K562 (cell line): ENCODE measurements at regions not wholly inside any gene's neighbourhood (a gene's known extent, or its start where the extent isn't known, plus 50 kb on each side); places are given as distances from the start of the nearest gene placed in this dataset.
"Not testable (repeated sequence)": the region's sequence is repeated elsewhere in the genome, so short reads cannot be mapped to it uniquely, and the experiment has no call there.

Experiments
- ATAC-seq: fragments of 200-7000 bp; cut with Tn5 transposase; 3 replicates; pipeline ENCODE4 v1.9.1; 2020; ENCODE audit warnings: moderate library complexity
- BruUV-seq: library from RNA; stranded (reverse); fragments of 400-500 nt; replicated peaks from 2 replicates; lab custom pipeline; 2021; lab: Mats Ljungman, UMichigan
- CTCF ChIA-PET: fragments of 300-600 bp; formaldehyde crosslinking; extraction: SDS; loops from one replicate; lab custom pipeline; 2021; ENCODE audit warnings: low intra/inter-chr PET ratio; lab: Yijun Ruan, JAX
- POLR2A ChIA-PET: fragments of 300-600, 350-650 bp; sonication (Branson Sonifier 250); formaldehyde crosslinking; extraction: SDS; loops from one replicate; lab custom pipeline; 2021; ENCODE audit warnings: antibody characterized with exemption, inconsistent platforms; lab: Yijun Ruan, JAX
- DNase-seq, 4 experiments: peaks; one replicate each; pipeline versions ENCODE4 v3.0.0 to v3.0.0-alpha.2; 2011 to 2018; ENCODE audit warnings: low spot score in 3 of 4, mixed read lengths in 3 of 4; ENCODE audit errors: extremely low read depth in 1 of 4
- FAIRE-seq: peaks from 2 replicates; lab custom pipeline; 2011; peaks lifted over from hg19 to GRCh38; lab: Jason Lieb, UNC
- H2AFZ ChIP-seq: 2 replicates; pipeline ENCODE4 v1.6.0; 2011; ENCODE audit warnings: low read depth, low read length, control low read depth, inconsistent platforms
- H3K27ac ChIP-seq: fragments of 200-600 bp; 3 replicates; pipeline ENCODE4 v1.8.0; 2011; ENCODE audit warnings: low read depth, mild to moderate bottlenecking, control low read depth, inconsistent platforms, low read length, moderate library complexity, mixed read lengths; ENCODE audit errors: extremely low read depth
- H3K27me3 ChIP-seq, 2 experiments: fragments of 300-600 bp in 1 of 2; 2 replicates in 1 of 2; 3 replicates in 1 of 2; pipeline versions ENCODE4 v1.6.0 to v1.8.0; 2011; ENCODE audit warnings: inconsistent platforms in 2 of 2, low read length in 2 of 2, mild to moderate bottlenecking in 1 of 2, mixed read lengths in 1 of 2, moderate library complexity in 1 of 2; ENCODE audit not compliant: control insufficient read depth in 2 of 2, insufficient read depth in 2 of 2
- H3K36me3 ChIP-seq: fragments of 300-600 bp; 3 replicates; pipeline ENCODE4 v1.8.0; 2011; ENCODE audit warnings: mild to moderate bottlenecking, low read length, inconsistent platforms; ENCODE audit not compliant: control insufficient read depth, insufficient read depth
- H3K4me1 ChIP-seq, 2 experiments: fragments of 200-600 bp in 1 of 2; replicated peaks in 1 of 2; 2 replicates in 1 of 2; 3 replicates in 1 of 2; pipeline versions ENCODE4 v1.5.1 to v1.8.0; 2011; ENCODE audit warnings: inconsistent platforms in 2 of 2, low read length in 2 of 2, mild to moderate bottlenecking in 1 of 2, mixed read lengths in 1 of 2, moderate library complexity in 1 of 2; ENCODE audit not compliant: control insufficient read depth in 2 of 2, insufficient read depth in 2 of 2
- H3K4me2 ChIP-seq: 2 replicates; pipeline ENCODE4 v1.6.1; 2011; ENCODE audit warnings: low read length, control low read depth, inconsistent platforms, mixed read lengths; ENCODE audit not compliant: insufficient read depth
- H3K4me3 ChIP-seq: fragments of 200-600 bp; sonication (generic), shearing (Covaris generic); 2 replicates; pipeline ENCODE4 v1.5.1; 2016; ENCODE audit warnings: control low read depth, inconsistent platforms
- H3K79me2 ChIP-seq: fragments of 200-600 bp; 3 replicates; pipeline ENCODE4 v1.8.0; 2011; ENCODE audit warnings: low read length, inconsistent platforms; ENCODE audit not compliant: control insufficient read depth, insufficient read depth
- H3K9ac ChIP-seq, 2 experiments: 2 replicates each; pipeline versions ENCODE4 v1.6.0 to v1.6.1; 2011; ENCODE audit warnings: low read depth in 2 of 2, low read length in 2 of 2, control low read depth in 1 of 2, inconsistent platforms in 1 of 2, mild to moderate bottlenecking in 1 of 2, mixed read lengths in 1 of 2; ENCODE audit not compliant: insufficient read depth in 1 of 2
- H3K9me1 ChIP-seq: one replicate; pipeline ENCODE4 v1.6.0; 2011; ENCODE audit warnings: inconsistent platforms, mild to moderate bottlenecking, low read length, moderate library complexity; ENCODE audit not compliant: control insufficient read depth, insufficient read depth
- H3K9me3 ChIP-seq: replicated peaks from 2 replicates; pipeline ENCODE4 v1.5.1; 2011; ENCODE audit warnings: low read depth, low read length, inconsistent platforms; ENCODE audit not compliant: control insufficient read depth, insufficient read depth
- H4K20me1 ChIP-seq: replicated peaks from 2 replicates; pipeline ENCODE4 v1.6.1; 2011; ENCODE audit warnings: low read length, inconsistent platforms, mixed read lengths; ENCODE audit not compliant: control insufficient read depth, insufficient read depth
- BRCA1 ChIP-seq, 2 experiments: fragments of 450-650 bp in 1 of 2; sonication (generic) in 1 of 2; formaldehyde crosslinking in 1 of 2; IDR thresholded peaks; 2 replicates each; pipeline versions ENCODE4 v1.5.0 to v1.6.1; 2017 to 2020; ENCODE audit warnings: mild to moderate bottlenecking in 1 of 2, missing genetic modification reagents in 1 of 2
- CBFA2T3 ChIP-seq: fragments of 450-650 bp; IDR thresholded peaks from 2 replicates; pipeline ENCODE4 v1.6.1; 2017
- CHD2 ChIP-seq: IDR thresholded peaks from 2 replicates; pipeline ENCODE4 v1.6.1; 2011; ENCODE audit warnings: low read depth, low read length
- KDM5B ChIP-seq: fragments of 200-600 bp; sonication (generic); IDR thresholded peaks from 2 replicates; pipeline ENCODE4 v1.6.1; 2012; ENCODE audit warnings: low read depth, mild to moderate bottlenecking, moderate library complexity, low read length, control low read depth, inconsistent platforms; ENCODE audit not compliant: insufficient replicate concordance
- PHF20 ChIP-seq: fragments of 450-650 bp; IDR thresholded peaks from 2 replicates; pipeline ENCODE4 v1.6.1; 2018; ENCODE audit not compliant: partially characterized antibody
- ZNF263 ChIP-seq: sonication (generic); formaldehyde crosslinking; IDR thresholded peaks from 2 replicates; pipeline ENCODE4 v1.8.0; 2022; ENCODE audit warnings: mild to moderate bottlenecking, missing genetic modification reagents, borderline replicate concordance
- ZNF311 ChIP-seq: fragments of 250-450 bp; sonication (Bioruptor Pico); IDR thresholded peaks from 2 replicates; pipeline ENCODE4 v1.4.0; 2020; ENCODE audit warnings: mild to moderate bottlenecking, moderate library complexity
- WGBS: fragments of 100-300 bp; shearing (Covaris generic); methylation state at CpG from one replicate; pipeline ENCODE4 v1.1.6; 2016; ENCODE audit warnings: low coverage, mixed read lengths; ENCODE audit not compliant: insufficient coverage; ENCODE audit errors: missing lambda C conversion rate; 5-methylcytosine and 5-hydroxymethylcytosine counted together
- in situ Hi-C: fragments of 300-500 bp; cut with MboI; formaldehyde crosslinking; loops from 4 replicates; pipeline ENCODE4 v1.15.0; 2018; ENCODE audit warnings: inconsistent platforms, mixed read lengths
- intact Hi-C: fragments of 100-400 bp; cut with micrococcal nuclease; formaldehyde crosslinking; loops from 2 replicates; pipeline ENCODE4 v1.14.2; 2022

DNA sequence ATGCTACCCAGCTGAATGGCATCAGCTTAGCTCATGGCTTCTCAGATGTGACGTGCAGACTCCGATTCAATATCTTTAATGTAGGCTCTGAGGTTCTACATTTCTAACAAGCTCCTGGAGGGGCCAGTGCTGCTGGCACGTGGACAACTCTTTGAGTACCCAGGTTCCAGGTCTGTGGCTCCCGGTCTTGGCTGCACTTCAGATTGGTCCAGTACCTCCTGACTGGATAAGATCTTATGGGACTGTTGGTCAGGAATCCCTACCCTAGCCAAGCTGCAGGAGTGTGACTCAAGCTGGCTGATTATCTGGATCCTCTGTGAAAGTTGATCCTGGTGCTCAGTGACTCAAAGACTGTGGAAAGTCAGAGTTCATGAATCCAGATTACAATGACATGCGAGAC lies 222.1 kb downstream of the ANKRD30B start:
- TF ChIP-seq CHD2, result no peak
- TF ChIP-seq ZNF311, result no peak
- TF ChIP-seq PHF20, result no peak
- TF ChIP-seq KDM5B, result no peak
- no peak for TF ChIP-seq ZNF263 (CRISPR knock-in tag)
- TF ChIP-seq BRCA1 (IDR thresholded peaks at IDR 0.05), result no peak
- no peak for TF ChIP-seq BRCA1 (CRISPR knock-in tag; IDR thresholded peaks at IDR 0.05)
- no peak for FAIRE-seq
- Histone ChIP-seq H3K9ac (no peak overlapping the region), H3K4me2 (no peak overlapping the region), H3K9me3 (no peaks in the 10 kb centered on the region), H3K79me2 (no peaks in the 10 kb centered on the region), H3K4me3 (no peak overlapping the region), H4K20me1 (no peaks in the 10 kb centered on the region), H3K36me3 (no peaks in the 10 kb centered on the region), H3K27ac (no peak overlapping the region), H3K9me1 (no peaks in the 10 kb centered on the region), H3K27me3 (no peaks in the 10 kb centered on the region), H3K4me1 (no peaks in the 10 kb centered on the region), H2AFZ (no peak overlapping the region)
- CTCF ChIA-PET, result no interaction called here
- no peak for DNase-seq
- in situ Hi-C loops (no loop called here), intact Hi-C loops (no loop called here)
- WGBS, result 2% methylated on average over 5 of the region's 5 CpGs
- no TSS peak for BruUV-seq
- POLR2A ChIA-PET, result no interaction called here
- ATAC-seq, result no peak

GRCh38 chr18:14971461-14972185 lies 223.7 kb downstream of the ANKRD30B start:
- in situ Hi-C loops (no loop called here), intact Hi-C loops (no loop called here)
- no peak for FAIRE-seq
- no peaks in the 10 kb centered on the region for H3K9me3 ChIP-seq
- no peak overlapping the region for H3K4me2 ChIP-seq
- ChIA-PET CTCF (no interaction called here), POLR2A (no interaction called here)
- H3K79me2 ChIP-seq, result no peaks in the 10 kb centered on the region
- BruUV-seq, result no TSS peak
- no peak for ATAC-seq
- no peaks in the 10 kb centered on the region for H3K4me1 ChIP-seq
- no peak overlapping the region for H3K27ac ChIP-seq
- no peak overlapping the region for H2AFZ ChIP-seq
- WGBS, result 10% methylated on average over 4 of the region's 5 CpGs
- no peak for DNase-seq
- H3K27me3 ChIP-seq, result no peaks in the 10 kb centered on the region
- H3K9ac ChIP-seq, result no peak overlapping the region
- no peaks in the 10 kb centered on the region for H3K36me3 ChIP-seq
- no peaks in the 10 kb centered on the region for H3K9me1 ChIP-seq
- no peak for TF ChIP-seq ZNF311
- TF ChIP-seq CBFA2T3, result no peak
- H3K4me3 ChIP-seq, result no peak overlapping the region
- no peaks in the 10 kb centered on the region for H4K20me1 ChIP-seq

DNA sequence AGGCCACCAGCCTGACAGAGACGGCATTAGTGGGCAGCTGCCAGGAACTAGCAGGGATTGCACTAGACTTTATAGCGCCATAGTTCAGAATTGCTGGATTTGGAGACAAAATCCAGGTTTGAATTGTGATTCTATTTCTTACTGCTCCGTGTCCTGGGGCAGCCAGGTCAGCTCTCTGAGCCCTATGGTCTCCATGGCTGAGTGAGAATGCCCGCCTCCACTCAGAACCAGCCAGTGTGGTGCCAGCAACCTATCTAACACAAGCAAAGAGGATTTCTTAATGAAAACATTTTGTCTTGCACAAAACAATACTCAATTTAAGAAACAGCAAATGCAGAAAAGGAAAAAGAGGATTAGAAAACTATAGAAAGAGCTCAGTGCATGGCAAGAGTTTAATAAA lies 225.4 kb downstream of the ANKRD30B start:
- DNase-seq, H3K36me3 ChIP-seq, intact Hi-C loops, H3K4me3 ChIP-seq, H2AFZ ChIP-seq, H3K4me1 ChIP-seq, CTCF ChIA-PET, H3K4me2 ChIP-seq, H4K20me1 ChIP-seq, ATAC-seq, H3K9ac ChIP-seq, H3K27me3 ChIP-seq, H3K79me2 ChIP-seq, POLR2A ChIA-PET, BruUV-seq, H3K9me1 ChIP-seq, FAIRE-seq, H3K27ac ChIP-seq, in situ Hi-C loops, H3K9me3 ChIP-seq: not testable (repeated sequence)
- 0% methylated on average over 4 of the region's 4 CpGs for WGBS
